HL-60 (cell line): ENCODE measurements at regions not wholly inside any gene's neighbourhood (a gene's known extent, or its start where the extent isn't known, plus 50 kb on each side); places are given as distances from the start of the nearest gene placed in this dataset.

ENCODE experiments used
- DNase-seq, 2 experiments: peaks; one replicate each; pipeline ENCODE4 v3.0.0-alpha.2; 2010 to 2020; ENCODE audit warnings: low read depth in 1 of 2, low spot score in 1 of 2
- H3K27ac ChIP-seq: fragments of 250-450 bp; sonication (Bioruptor Pico); replicated peaks from 2 replicates; pipeline ENCODE4 v1.5.1; 2020; ENCODE audit warnings: mild to moderate bottlenecking, moderate library complexity
- H3K27me3 ChIP-seq: fragments of 250-450 bp; sonication (Bioruptor Pico); 2 replicates; pipeline ENCODE4 v1.5.1; 2021; ENCODE audit warnings: mild to moderate bottlenecking, moderate library complexity; ENCODE audit not compliant: insufficient read depth, poor library complexity, severe bottlenecking
- H3K4me3 ChIP-seq: replicated peaks from 2 replicates; pipeline ENCODE4 v1.5.1; 2011; ENCODE audit warnings: mild to moderate bottlenecking, control low read depth, low read length; ENCODE audit not compliant: insufficient read depth
- GABPA ChIP-seq: IDR thresholded peaks from 2 replicates; pipeline ENCODE4 v1.6.1; 2012; ENCODE audit warnings: low read depth
- POLR2AphosphoS5 ChIP-seq: IDR thresholded peaks from 2 replicates; pipeline ENCODE4 v1.6.1; 2012; ENCODE audit warnings: low read depth
- REST ChIP-seq: IDR thresholded peaks from 2 replicates; pipeline ENCODE4 v1.6.1; 2012; ENCODE audit warnings: low read depth; ENCODE audit not compliant: insufficient replicate concordance
- SPI1 ChIP-seq: IDR thresholded peaks from 2 replicates; pipeline ENCODE4 v1.6.1; 2012; ENCODE audit warnings: low read depth, mild to moderate bottlenecking, borderline replicate concordance
- TF ChIP-seq, protein P1 (sequence below): IDR thresholded peaks from one replicate; pipeline ENCODE4 v1.5.1; 2011; ENCODE audit warnings: low read length, control low read depth, inconsistent platforms; ENCODE audit not compliant: insufficient read depth

DNA sequence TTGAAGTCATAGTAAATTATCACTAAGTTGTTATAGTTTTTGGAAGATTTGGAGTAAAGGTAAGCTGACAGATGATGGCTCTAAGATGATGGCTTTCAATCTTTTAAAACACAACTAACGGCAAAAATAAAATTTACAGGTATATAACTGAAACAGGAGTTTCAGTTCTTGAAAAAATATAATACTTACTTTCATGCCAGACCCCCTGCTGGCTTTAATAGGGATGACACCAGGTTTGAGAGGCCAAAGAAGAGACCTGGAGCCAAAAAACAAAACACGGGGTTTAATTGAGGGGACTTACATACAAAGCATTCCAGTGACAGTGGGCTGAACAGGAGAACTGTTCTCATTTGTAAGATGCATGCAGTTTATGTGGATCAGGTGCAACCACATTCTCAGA lies 301.7 kb upstream of the PCSK5 start:
- TF ChIP-seq POLR2AphosphoS5 (no peak), SPI1 (no peak), GABPA (no peak), REST (no peak)
- TF ChIP-seq, protein P1, sequence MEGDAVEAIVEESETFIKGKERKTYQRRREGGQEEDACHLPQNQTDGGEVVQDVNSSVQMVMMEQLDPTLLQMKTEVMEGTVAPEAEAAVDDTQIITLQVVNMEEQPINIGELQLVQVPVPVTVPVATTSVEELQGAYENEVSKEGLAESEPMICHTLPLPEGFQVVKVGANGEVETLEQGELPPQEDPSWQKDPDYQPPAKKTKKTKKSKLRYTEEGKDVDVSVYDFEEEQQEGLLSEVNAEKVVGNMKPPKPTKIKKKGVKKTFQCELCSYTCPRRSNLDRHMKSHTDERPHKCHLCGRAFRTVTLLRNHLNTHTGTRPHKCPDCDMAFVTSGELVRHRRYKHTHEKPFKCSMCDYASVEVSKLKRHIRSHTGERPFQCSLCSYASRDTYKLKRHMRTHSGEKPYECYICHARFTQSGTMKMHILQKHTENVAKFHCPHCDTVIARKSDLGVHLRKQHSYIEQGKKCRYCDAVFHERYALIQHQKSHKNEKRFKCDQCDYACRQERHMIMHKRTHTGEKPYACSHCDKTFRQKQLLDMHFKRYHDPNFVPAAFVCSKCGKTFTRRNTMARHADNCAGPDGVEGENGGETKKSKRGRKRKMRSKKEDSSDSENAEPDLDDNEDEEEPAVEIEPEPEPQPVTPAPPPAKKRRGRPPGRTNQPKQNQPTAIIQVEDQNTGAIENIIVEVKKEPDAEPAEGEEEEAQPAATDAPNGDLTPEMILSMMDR: no peak
- Histone ChIP-seq H3K4me3 (no peak overlapping the region), H3K27me3 (no peaks in the 10 kb centered on the region), H3K27ac (no peak overlapping the region)
- no peak for DNase-seq

- Histone ChIP-seq H3K27me3 (no peaks in the 10 kb centered on the region), H3K27ac (no peak overlapping the region), H3K4me3 (no peak overlapping the region)
- TF ChIP-seq SPI1 (no peak), POLR2AphosphoS5 (no peak), GABPA (no peak), REST (no peak)
- TF ChIP-seq, protein P1: no peak
- no peak for DNase-seq
These were observed 301.0 kb upstream of the PCSK5 start for GRCh38 chr9:75589497-75589896.

GRCh38 chr9:75591972-75592371 lies 298.5 kb upstream of the PCSK5 start:
- Histone ChIP-seq H3K4me3 (no peak overlapping the region), H3K27me3 (no peaks in the 10 kb centered on the region), H3K27ac (no peak overlapping the region)
- DNase-seq: no peak
- TF ChIP-seq GABPA (no peak), POLR2AphosphoS5 (no peak), REST (no peak), SPI1 (no peak)
- TF ChIP-seq, protein P1: no peak
